ENCODE measurements at regions not wholly inside any gene's neighbourhood (a gene's known extent, or its start where the extent isn't known, plus 50 kb on each side); places are given as distances from the start of the nearest gene placed in this dataset.

GRCh38 chr7:110519851-110520250, 571.1 kb upstream of the LRRN3 start:
- no peak overlapping the region for H4K8ac ChIP-seq (ENCODE audit: low read depth in 2 of 2, low read length in 2 of 2)
- no peak overlapping the region for H3K4me3 ChIP-seq (ENCODE audit: insufficient read depth, low read depth, low read length)
- no peaks in the 10 kb centered on the region for H4K20me1 ChIP-seq (ENCODE audit: insufficient read depth, low read length)
- H3K27me3 ChIP-seq (ENCODE audit: control insufficient read depth, insufficient read depth, low read length), result no peaks in the 10 kb centered on the region
- H2BK15ac ChIP-seq (ENCODE audit: low read depth, low read length), result no peak overlapping the region
- no peaks in the 10 kb centered on the region for H3K79me1 ChIP-seq (ENCODE audit: low read depth in 1 of 2, low read length in 2 of 2)
- H2AK5ac ChIP-seq (ENCODE audit: low read depth, low read length), result no peak overlapping the region
- H3K9me3 ChIP-seq (ENCODE audit: control insufficient read depth, insufficient read depth, low read length), result peaks cover 2% of the 10 kb centered on the region
- no peak overlapping the region for H3K18ac ChIP-seq (ENCODE audit: low read depth, low read length)
- intact Hi-C loops (cut with micrococcal nuclease), result no loop called here
- DNase-seq, result no peak
- ATAC-seq (ENCODE audit: low read depth), result no peak
- ChIA-PET CTCF (no interaction called here), POLR2A (ENCODE audit: unreplicated experiment) (no interaction called here)
- H3K9ac ChIP-seq (ENCODE audit: low read depth, low read length), result no peak overlapping the region
- no peak overlapping the region for H4K91ac ChIP-seq (ENCODE audit: insufficient read depth, low read depth, low read length)
- in situ Hi-C loops (cut with MboI; ENCODE audit: low sequenced_read_pairs), result no loop called here
- H2BK5ac ChIP-seq (ENCODE audit: low read depth, low read length, poor library complexity, severe bottlenecking), result no peak overlapping the region
- no peak overlapping the region for H2BK20ac ChIP-seq (ENCODE audit: low read depth, low read length)
- no peak overlapping the region for H2AFZ ChIP-seq (replicated peaks; ENCODE audit: low read length, poor library complexity)
- 0 out of 2 replicates have a peak, but pooled peaks cover 2% of the 10 kb centered on the region for H3K4me1 ChIP-seq (ENCODE audit: control insufficient read depth, insufficient read depth, low read length)
- no peak overlapping the region for H3K56ac ChIP-seq (ENCODE audit: extremely low read depth, insufficient read depth, low read length)
- no TSS peak for BruUV-seq (replicated peaks)
- H4K5ac ChIP-seq (ENCODE audit: low read depth, low read length), result no peak overlapping the region
- no peak overlapping the region for H2AK9ac ChIP-seq (replicated peaks; ENCODE audit: low read depth, low read length, poor library complexity)
- no peaks in the 10 kb centered on the region for H3K9me1 ChIP-seq (ENCODE audit: insufficient read depth, low read length)
- dilution Hi-C loops (cut with HindIII; ENCODE audit: low sequenced_read_pairs, unreplicated experiment), result no loop called here
- H3K23ac ChIP-seq (ENCODE audit: low read depth, low read length), result no peak overlapping the region
- no CpG with 5 or more reads among the region's 8 CpGs for WGBS, 2 experiments (ENCODE audit: extremely low coverage in 2 of 2, insufficient read length in 1 of 2)
- H3K14ac ChIP-seq (replicated peaks; ENCODE audit: low read depth, low read length), result no peak overlapping the region
- no peaks in the 10 kb centered on the region for H3K36me3 ChIP-seq (ENCODE audit: control insufficient read depth, insufficient read depth, low read length)
- no peak overlapping the region for H3K4ac ChIP-seq (ENCODE audit: low read depth, low read length)
- no peak overlapping the region for H3K27ac ChIP-seq (ENCODE audit: insufficient read depth, low read length)
- H3K4me2 ChIP-seq (ENCODE audit: low read depth, low read length), result no peak overlapping the region
- no peak for TF ChIP-seq MAZ (IDR thresholded peaks at IDR 0.05; ENCODE audit: borderline replicate concordance, low read depth, low read length)
- TF ChIP-seq RCOR1 (IDR thresholded peaks at IDR 0.05; ENCODE audit: insufficient replicate concordance, low read length), result no peak
- no peak for TF ChIP-seq NFE2L2 (IDR thresholded peaks at IDR 0.05; ENCODE audit: low read depth, low read length)
- no peak for TF ChIP-seq FOS (IDR thresholded peaks at IDR 0.05; ENCODE audit: low read depth, low read length)
- TF ChIP-seq MAFK (IDR thresholded peaks at IDR 0.05; ENCODE audit: low read depth, low read length), result no peak
- no peak for TF ChIP-seq USF2 (IDR thresholded peaks at IDR 0.05; ENCODE audit: low read depth, low read length)
- TF ChIP-seq RAD21 (IDR thresholded peaks at IDR 0.05; ENCODE audit: low read length), result no peak
- TF ChIP-seq MXI1 (IDR thresholded peaks at IDR 0.05; ENCODE audit: borderline replicate concordance, low read depth, low read length), result no peak
- no peak overlapping the region for H2BK120ac ChIP-seq (ENCODE audit: low read depth, low read length)
